HK-2 (cell line): ENCODE measurements at regions not wholly inside any gene's neighbourhood (a gene's known extent, or its start where the extent isn't known, plus 50 kb on each side); places are given as distances from the start of the nearest gene placed in this dataset.

ENCODE experiments used
- DNase-seq: peaks from one replicate; pipeline ENCODE4 v3.0.0-alpha.2; 2018; ENCODE audit not compliant: unreplicated experiment

DNA sequence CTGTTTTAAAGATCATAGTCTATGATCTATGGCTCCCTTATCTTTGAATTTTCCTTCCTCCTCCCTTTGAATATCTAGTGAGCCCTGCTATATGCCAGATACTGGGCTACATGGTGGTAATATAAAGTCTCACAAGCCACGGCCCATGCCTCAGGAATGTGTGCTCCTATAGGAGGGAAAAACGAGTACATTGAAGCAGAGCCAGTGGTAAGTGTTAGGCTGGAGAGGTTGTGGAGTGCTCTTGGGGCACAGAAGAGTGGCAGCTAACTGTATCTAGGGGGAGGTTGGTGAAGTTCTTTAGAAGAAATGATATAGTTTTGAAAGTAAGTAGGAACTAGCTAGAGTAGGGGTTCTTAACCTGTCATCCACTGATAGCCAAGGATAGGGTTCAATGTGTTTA is 105.8 kb upstream of the PMFBP1 start:
- DNase-seq, result no peak

DNA sequence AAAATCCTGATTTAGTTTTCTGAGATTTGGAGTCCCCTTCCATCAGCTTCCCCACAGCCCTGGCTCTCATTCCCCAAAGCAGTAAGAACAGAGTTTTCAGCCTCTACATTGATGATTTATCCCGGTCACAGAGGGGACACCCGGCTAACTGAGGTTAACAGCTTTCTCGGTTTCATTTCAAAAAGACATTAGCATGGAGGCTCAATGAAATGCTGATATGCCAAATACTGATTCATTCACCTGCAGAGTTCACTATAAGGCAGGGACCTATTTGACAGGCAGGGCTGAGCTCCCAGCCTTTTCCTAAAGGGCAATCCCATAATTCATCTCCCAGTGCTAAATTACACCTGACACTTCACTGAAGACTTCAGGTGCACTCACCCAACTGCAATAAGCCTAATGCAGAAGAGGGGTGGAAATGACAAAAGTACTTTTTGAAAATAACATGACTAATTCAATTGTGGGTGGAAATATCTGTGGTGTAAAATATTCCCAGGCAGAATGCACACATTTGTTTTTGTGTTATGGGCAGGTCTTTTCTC is 99.8 kb upstream of the PMFBP1 start:
- DNase-seq, result no peak

DNA sequence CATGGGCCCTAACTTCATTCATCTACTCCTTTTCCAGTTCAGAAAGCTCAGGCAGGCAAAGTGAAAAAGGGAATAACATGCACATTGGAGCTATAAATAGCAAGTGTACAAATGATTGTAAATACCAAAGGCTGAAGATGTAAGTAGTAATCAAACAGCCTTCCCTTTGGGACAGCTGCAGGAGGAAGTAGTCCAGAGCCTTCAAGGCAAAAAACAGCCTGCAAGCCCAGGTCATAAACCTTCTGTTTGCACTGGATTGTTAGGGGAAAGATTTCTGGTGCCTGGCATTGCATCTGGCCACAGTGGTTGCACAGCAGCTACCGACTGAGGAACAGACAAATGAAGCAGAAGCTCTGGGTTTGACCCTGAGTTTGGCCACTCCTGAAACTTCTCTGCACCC is 98.6 kb upstream of the PMFBP1 start:
- DNase-seq, result no peak

DNA sequence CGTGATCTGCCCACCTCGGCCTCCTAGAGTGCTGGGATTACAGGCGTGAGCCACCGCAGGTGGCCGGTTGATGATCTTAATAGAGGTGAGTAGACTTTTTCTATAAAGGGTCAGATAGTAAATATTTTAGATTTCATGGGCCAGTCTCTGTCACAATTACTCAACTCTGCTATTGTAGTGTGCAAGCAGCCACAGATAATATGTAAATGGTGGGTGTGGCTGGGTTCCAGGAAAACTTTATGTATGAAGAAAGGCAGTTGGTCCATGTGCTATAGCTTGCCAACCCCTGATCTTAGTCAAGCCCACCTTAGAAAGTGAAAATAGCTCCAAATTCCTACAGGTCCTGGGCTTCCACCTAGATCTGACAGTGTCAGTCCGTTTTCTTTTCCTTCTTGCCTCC is 94.9 kb upstream of the PMFBP1 start:
- DNase-seq, result no peak

DNA sequence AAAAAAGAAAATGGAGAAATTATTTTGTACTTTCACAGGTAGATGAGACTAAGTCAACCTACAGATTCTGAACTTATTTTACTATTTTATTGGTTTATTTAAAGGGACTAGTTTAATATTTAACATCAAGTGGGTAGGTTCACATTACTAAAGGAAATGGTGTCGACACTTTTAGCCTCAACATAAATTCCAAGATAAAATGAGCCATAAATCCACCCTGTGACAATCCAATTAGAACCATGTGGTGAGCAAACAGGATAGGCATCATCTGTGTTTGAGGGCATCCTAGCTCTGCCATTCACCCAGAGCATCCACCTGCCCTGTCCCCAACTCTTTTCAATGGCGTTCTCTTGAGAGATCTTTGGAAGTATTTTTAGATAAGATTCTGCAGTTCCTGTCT is 92.8 kb upstream of the PMFBP1 start:
- DNase-seq, result no peak

DNA sequence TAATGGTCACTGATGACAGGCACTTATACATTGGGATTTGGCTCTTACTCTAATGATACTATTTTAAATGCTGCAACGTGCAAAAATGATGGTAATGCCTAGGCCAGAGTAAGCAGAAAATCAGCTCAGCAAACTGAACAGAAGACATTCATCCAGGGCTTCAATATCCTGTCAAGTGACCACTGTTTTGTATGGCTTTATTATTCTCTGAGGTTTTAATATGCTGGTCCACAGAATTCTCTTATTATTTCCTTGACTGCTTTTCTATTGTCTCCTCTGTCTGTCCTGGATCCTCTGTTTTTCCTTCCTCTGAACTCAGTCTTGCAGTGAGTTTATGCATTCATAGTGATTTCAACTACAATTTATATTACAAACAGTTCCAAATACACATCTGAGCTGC is 90.8 kb upstream of the PMFBP1 start:
- DNase-seq, result no peak

DNA sequence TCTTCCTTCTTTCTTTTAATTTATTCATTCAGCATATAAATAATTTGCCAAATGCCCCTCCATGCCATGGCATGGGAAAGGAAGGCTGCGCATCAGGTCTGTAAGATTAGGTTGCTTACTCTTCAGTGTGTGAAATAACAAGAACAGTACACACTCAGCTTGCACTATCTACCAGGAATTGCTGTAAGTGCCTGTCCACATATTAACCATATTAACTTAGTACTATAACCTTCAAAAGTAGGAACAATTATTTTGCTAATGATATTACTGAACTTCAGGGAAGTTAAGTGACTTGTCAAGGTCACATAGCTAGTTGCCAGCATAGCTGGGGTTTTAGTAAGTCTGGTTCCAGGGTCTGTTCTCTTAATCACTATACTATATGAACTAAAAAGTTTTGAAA is 89.2 kb upstream of the PMFBP1 start:
- no peak for DNase-seq

DNA sequence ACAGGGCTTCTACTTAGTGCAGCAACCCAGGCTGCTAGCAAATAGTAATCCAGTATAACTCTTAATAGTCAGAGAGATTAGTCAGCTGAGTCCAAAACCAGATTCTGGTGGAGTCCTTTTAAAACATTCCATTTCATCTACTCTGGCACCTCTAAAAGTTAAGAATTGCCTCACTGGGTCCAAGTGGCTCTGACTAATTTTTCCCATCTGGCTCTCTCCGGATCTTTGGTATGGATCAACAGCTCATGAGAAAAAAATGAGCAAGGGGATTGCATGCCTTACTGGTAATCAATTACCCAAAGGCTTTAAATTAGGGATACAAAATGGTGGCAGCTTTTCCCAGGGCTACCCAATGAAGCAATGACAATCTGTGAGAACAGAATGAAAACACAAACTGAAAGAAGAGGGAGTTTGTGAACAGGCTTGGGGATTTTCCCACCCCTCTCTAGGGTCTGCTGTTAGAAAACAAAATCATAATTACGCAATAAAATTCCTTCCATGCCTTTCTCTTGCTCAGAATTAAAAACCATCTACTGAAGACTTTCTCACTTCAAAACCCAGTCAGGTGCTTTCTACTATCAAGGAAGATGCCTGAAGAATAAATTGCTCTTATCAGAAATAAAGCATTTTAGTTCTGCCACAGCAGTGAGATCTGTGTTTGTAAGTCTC is 84.6 kb upstream of the PMFBP1 start:
- DNase-seq, result peak; percentile 7

DNA sequence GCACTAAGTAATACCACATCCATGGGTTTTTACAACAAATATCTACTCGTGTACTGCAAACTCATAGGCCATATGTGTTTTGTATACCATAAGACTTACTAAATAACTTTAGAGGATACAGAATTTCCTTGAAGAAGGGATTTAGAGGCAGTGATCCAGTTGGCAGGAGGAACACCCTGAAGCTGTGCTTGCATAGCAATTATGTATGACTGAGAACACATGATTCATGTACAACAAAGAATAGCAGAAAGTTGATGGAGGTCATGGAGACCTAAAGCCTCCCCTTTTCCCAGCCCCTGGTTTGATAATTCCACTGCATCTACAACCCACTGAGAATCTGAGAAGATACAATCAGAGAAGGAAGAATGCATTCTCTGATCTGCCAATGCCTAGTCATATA is 83.8 kb upstream of the PMFBP1 start:
- DNase-seq, result no peak

DNA sequence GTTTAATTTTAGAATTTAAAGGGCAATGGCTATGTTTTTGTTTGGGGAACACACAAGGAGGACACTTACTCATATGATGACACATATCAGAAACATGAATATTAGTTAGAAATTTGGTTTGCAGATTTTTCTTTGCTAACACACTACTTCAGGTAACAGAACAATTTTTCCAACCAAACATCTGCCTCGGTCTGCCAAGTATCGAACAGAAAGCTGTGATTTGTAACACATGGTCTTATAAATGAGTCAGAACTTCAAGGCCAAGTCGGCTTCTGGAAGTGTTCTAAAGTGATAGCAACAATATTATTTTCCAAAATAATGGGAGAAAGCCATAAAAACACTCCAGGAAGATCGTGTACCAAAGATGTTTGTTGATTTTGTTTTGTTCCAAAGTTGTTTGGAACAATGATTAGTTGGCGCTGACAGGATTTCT is 75.9 kb upstream of the PMFBP1 start:
- no peak for DNase-seq

DNA sequence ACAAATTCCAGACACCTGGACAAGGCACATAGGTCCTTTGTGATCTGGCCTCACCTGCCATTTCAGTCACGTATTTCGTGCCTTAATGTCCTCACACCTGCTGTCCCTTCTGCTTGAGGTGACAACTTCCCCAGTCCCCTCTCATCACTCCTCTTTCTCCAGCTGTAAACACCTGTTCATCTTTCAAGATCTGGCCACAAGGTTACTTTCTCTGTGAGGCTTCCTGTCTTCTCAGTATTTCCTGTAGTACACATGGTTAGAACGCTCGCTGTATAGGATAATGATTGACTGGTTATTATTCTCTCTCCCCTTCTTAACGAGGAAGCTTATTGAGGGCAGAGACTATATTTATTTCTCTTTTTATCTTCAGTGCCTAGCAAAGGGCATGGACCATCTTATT is 74.5 kb upstream of the PMFBP1 start:
- DNase-seq, result no peak

DNA sequence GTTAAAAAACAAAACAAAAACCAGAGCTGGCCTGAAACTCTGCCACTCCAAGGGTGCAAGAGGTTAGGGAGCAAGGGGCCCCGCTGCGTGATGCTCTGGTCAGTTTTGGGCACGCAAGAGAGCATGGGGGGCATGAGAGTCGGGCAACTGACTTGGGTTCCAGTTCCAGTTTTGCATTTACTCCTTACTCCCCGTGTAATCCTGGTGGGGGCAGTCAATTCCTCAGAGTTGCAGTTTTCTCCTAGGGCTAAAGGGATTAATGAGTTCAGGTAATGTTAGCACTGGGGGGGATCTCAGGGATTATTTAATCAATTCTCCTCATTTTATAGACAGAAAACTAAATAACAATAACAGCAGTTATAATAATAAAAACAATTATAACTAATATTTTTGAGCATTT is 72.9 kb upstream of the PMFBP1 start:
- no peak for DNase-seq

DNA sequence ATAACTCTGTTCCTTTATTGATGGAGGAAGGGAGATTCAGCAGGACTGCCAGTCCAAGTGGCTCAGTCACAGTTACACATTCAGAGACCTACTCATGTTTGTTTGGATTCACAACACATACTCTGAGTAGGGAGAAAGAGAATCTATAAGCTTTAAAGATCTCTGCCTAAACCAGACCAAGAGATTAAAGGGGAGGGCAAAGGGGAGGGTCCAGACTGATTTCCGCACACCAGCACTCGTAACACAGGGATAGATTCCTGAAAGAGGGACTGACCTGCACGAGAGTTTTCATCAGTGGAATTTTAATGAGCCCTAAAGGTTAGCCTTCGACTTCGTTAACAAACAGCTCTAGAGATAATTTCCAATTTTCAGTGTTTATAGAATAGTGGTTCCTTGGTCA is 71.7 kb upstream of the PMFBP1 start:
- no peak for DNase-seq

DNA sequence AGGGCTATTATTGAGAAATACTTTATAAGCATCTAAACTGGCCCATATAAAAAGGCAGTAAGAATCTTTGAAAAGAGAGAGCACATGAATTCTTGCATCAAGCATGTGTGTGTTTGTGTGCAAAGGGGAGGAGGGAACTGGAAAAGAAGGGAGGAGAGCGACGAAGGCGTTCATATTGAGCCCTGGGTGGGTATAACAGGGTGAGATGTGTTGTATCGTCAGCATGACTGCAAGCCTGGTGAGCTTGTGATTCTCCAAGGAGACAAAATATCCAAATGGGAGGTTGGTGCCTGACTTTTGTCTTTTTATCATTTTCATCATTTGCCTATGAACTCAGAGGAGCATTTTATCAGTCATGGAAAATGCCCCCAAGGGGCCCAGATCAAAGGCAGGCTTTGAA is 70.8 kb upstream of the PMFBP1 start:
- DNase-seq, result no peak

DNA sequence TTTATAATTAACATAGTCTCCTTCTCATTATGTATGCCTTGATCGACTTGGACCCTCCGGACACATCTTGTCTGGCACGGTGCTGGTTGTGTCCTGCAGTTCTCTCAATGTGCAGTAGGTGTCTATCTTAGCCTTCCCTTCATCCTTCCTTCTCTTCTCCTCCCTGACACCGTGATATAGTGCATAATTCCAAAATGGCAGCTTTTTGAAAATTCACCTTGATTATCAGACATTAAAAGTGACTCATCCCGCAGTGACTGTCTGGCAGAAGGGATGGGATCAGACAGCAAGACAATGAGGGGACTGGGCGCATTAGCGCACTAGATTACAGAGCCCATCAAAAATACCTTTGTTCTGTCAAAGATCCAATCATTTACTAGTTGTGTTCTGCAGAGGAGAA is 70.0 kb upstream of the PMFBP1 start:
- DNase-seq, result peak; percentile 22

DNA sequence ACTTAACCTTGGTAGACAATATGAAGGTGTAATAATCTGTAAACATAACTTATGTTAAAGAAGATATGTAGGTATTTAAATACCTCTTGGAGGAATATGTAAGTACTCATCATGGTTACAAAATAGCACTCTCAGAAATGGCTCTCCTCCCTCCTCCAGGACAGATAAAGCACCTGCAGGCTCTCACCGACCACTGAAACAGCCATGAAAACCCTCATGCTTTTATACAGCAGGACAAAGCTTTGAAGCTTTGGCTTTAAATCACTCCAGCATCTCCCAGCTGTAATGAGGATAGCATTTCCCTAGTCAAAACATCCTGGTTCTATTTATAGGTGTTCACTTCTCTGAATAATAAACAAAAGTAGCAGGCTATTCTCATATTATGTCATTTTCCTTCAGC is 69.1 kb upstream of the PMFBP1 start:
- DNase-seq, result no peak

DNA sequence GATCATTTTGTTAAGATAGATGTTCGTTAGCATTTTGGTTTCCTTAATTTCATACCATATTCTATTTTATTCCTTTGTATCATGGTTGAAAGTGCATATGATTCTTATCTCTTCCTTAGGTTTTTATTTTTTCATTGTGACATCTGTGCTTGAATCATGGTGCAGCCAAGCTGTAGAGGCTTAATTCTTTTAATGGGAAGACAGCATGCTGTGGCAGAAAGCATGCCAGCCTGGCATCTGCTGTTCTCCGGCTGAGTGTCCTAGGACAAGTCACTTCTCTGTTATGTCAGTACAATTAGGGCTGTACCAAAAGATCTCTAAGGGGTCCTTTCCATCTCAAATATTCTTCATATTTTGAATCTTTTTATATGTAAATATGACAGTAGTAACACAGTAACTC is 68.5 kb upstream of the PMFBP1 start:
- DNase-seq, result no peak

DNA sequence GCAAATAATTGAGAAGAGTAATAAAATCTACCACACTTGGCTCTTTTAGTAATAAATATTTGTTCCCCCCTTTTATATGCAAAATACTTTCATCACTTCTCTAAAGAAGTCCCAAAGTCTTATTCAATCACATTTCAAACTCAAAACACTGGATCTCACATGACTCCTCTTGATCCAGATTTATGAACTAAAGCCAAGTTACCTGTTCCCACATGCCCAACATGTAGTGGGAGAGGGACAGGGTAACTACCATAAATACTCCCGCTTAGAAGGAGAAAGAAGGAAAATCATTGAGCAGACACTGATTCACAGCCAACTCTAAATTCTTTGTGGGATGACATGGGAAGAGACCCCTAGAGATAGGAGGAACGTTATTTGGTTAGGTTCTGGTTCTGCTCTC is 64.9 kb upstream of the PMFBP1 start:
- no peak for DNase-seq

DNA sequence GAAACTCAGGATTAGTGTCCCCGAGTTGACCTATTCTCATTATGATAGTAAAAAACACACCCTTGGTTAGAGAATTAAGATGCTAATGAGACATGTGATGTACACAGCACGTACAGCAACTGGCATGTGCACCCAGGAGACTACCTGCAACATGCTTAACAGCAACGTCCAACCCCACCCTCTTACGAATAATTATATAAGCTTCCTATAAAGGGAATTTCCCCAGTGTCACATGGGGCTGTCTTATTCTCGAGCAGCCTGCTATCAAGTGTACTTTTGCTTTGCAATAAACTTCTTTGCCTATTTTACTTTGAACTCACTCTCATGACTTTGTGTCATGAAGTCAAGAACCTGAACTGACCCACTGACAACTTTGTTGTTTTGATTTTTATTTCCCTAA is 62.4 kb upstream of the PMFBP1 start:
- DNase-seq, result no peak

DNA sequence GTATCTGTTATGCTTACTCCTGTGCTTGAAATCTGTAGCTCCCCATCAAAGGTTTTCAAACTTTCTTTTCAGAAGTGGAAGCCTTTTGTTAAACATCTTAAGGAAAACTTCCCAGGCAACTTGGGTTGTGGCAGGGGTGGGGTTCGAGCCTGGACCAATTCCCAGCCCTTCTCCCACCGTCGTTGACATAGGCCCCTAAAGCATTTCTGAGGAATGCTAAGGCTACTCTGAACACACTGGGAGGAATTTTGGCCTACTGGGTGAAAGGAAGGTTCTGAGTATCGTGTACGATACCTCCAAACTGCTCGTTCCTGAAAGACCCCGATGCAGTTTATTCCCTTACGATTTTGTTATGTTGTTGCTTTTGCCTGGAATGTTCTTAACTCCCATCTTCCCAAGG is 56.1 kb upstream of the PMFBP1 start:
- no peak for DNase-seq

DNA sequence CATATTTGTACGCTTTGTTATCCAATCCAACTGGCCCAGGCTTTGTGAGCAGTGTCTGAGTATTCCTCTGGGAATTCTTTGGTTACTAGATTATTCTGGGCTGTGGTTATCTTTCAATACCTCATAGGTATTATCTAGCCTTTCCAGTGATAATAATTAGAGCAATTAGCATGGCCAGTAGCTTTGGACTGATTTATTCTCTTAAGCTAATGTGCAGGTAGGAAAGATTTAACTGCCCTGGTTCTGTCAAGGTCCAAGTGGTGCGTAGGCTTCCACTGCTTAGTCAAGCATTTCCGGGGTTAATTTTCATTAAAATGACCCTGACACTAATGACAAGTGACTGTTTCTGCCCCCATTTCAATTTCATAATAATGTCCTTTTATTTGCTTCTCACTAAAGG is 54.2 kb upstream of the PMFBP1 start:
- DNase-seq, result no peak

DNA sequence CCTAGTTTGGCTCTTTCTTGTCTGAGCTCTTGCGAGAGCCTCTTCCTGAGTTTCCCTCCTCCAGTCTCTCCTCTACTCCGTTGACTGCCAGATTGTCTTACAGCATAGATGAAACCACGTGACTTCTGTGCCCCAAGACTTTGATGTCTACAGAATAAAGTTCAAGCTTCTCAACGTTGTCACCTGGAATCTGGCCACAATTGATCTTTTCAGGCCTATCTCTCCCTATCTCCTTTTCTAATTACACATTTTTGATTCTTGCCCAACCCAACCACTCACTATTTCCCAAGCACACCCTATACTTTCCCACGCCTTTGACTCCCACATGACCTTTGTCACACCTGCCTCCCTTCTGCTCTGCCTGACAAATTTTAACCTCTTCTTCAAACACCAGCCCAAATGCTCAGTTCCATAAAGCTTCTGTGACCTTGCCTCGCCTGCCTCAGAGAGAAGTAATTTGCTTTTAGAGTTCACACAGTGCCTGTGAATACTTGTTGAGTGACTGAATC is 52.4 kb upstream of the PMFBP1 start:
- no peak for DNase-seq

DNA sequence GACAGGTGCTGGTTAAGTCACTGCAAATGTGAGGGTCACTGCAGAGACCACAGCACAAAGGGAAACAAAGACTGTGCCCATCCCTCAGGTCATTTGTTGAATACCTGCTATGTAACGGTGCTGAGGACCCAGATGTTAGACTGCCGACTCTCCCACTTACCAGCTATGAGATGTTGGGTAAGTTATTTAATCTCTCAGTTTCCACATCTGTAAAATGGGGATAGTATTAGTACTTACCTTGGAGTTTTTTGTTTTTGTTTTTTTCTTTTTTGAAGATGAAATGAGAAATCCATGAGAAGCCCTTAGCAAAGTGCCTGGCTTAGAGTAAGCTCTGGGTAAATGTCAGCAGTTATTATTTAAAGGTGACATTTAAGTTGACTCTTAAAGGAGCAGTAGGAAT is 50.5 kb upstream of the PMFBP1 start:
- DNase-seq, result no peak
